GM18507 (cell line): ENCODE measurements at regions not wholly inside any gene's neighbourhood (a gene's known extent, or its start where the extent isn't known, plus 50 kb on each side); places are given as distances from the start of the nearest gene placed in this dataset.
"Not testable (repeated sequence)": the region's sequence is repeated elsewhere in the genome, so short reads cannot be mapped to it uniquely, and the experiment has no call there.

Experiments used
- DNase-seq: peaks from one replicate; pipeline ENCODE4 v3.0.0; 2011; ENCODE audit warnings: low read depth; ENCODE audit not compliant: insufficient read length; ENCODE audit errors: extremely low spot score
- FAIRE-seq: peaks from 2 replicates; lab custom pipeline; 2011; peaks lifted over from hg19 to GRCh38; lab: Jason Lieb, UNC

GRCh38 chr18:41128545-41128944 is 826.5 kb upstream of the PIK3C3 start:
- FAIRE-seq (no peak), DNase-seq (no peak)

- no peak for FAIRE-seq
- no peak for DNase-seq
Observed at GRCh38 chr18:41128126-41128525, 826.9 kb upstream of the PIK3C3 start.

- no peak for FAIRE-seq
- no peak for DNase-seq
Observed at GRCh38 chr18:41126541-41127235, 828.3 kb upstream of the PIK3C3 start.

GRCh38 chr18:41121116-41121826 is 833.8 kb upstream of the PIK3C3 start:
- DNase-seq (no peak), FAIRE-seq (no peak)

GRCh38 chr18:41119031-41119430 is 836.0 kb upstream of the PIK3C3 start:
- FAIRE-seq (no peak), DNase-seq (no peak)

- FAIRE-seq (no peak), DNase-seq (no peak)
Observed at GRCh38 chr18:41113885-41114482, 841.0 kb upstream of the PIK3C3 start.

GRCh38 chr18:41099451-41099850 is 855.6 kb upstream of the PIK3C3 start:
- no peak for FAIRE-seq

GRCh38 chr18:41096504-41096903 is 858.5 kb upstream of the PIK3C3 start:
- no peak for DNase-seq

More at GRCh38 chr18:41099451-41099850, 855.6 kb upstream of the PIK3C3 start:
- DNase-seq = no peak

GRCh38 chr18:41077076-41077475 is 878.0 kb upstream of the PIK3C3 start:
- no peak for FAIRE-seq
- DNase-seq = no peak

More at GRCh38 chr18:41096504-41096903, 858.5 kb upstream of the PIK3C3 start:
- no peak for FAIRE-seq

GRCh38 chr18:41075212-41075611 is 879.8 kb upstream of the PIK3C3 start:
- DNase-seq (no peak), FAIRE-seq (no peak)

- FAIRE-seq = no peak
- DNase-seq = no peak
Observed at GRCh38 chr18:41073372-41073954, 881.6 kb upstream of the PIK3C3 start.

- DNase-seq = no peak
- FAIRE-seq = no peak
Observed at GRCh38 chr18:41072946-41073345, 882.1 kb upstream of the PIK3C3 start.

GRCh38 chr18:41071826-41072225 is 883.2 kb upstream of the PIK3C3 start:
- DNase-seq = no peak
- no peak for FAIRE-seq

GRCh38 chr18:41069167-41069566 is 885.9 kb upstream of the PIK3C3 start:
- FAIRE-seq (no peak), DNase-seq (no peak)

- no peak for FAIRE-seq
- DNase-seq = no peak
Observed at GRCh38 chr18:41064916-41065315, 890.1 kb upstream of the PIK3C3 start.

GRCh38 chr18:41060967-41061366 is 894.1 kb upstream of the PIK3C3 start:
- FAIRE-seq (no peak), DNase-seq (no peak)

- DNase-seq (no peak), FAIRE-seq (no peak)
Observed at GRCh38 chr18:41059126-41059415, 896.0 kb upstream of the PIK3C3 start.

- DNase-seq (no peak), FAIRE-seq (no peak)
Observed at GRCh38 chr18:41058351-41059125, 896.5 kb upstream of the PIK3C3 start.

- FAIRE-seq = no peak
- DNase-seq = no peak
Observed at GRCh38 chr18:41052625-41053024, 902.4 kb upstream of the PIK3C3 start.

- not testable (repeated sequence) for DNase-seq, FAIRE-seq
Observed at GRCh38 chr18:41046250-41046649, 908.8 kb upstream of the PIK3C3 start.
